SK-N-MC (cell line): ENCODE measurements at regions not wholly inside any gene's neighbourhood (a gene's known extent, or its start where the extent isn't known, plus 50 kb on each side); places are given as distances from the start of the nearest gene placed in this dataset.

ENCODE experiments used
- EZH2 ChIP-seq: fragments of 200-600 bp; sonication (generic); IDR thresholded peaks from one replicate; pipeline ENCODE4 v1.6.1; 2017; ENCODE audit warnings: antibody characterized with exemption
- FOXP2 ChIP-seq: optimal IDR thresholded peaks from 2 replicates; pipeline ENCODE3; 2011; ENCODE audit warnings: mild to moderate bottlenecking, moderate library complexity; ENCODE audit not compliant: insufficient read depth; ENCODE audit errors: extremely low read length, control extremely low read depth
- POLR2AphosphoS5 ChIP-seq: IDR thresholded peaks from 2 replicates; pipeline ENCODE4 v1.6.1; 2012; ENCODE audit warnings: mild to moderate bottlenecking, low read depth, low read length, borderline replicate concordance

GRCh38 chr18:63037491-63037890 is 282.1 kb downstream of the BCL2 start:
- TF ChIP-seq EZH2 (no peak), POLR2AphosphoS5 (no peak), FOXP2 (no peak)
